Spinal cord (tissue), 9 donors: ENCODE measurements at regions not wholly inside any gene's neighbourhood (a gene's known extent, or its start where the extent isn't known, plus 50 kb on each side); places are given as distances from the start of the nearest gene placed in this dataset.
"Not testable (repeated sequence)": the region's sequence is repeated elsewhere in the genome, so short reads cannot be mapped to it uniquely, and the experiment has no call there.

ENCODE experiments used
- DNase-seq, 6 donors: peaks; one replicate each; pipeline versions ENCODE4 v3.0.0 to v3.0.0-alpha.2; 2013 to 2015; ENCODE audit warnings: low spot score in 6 of 6, low read depth in 4 of 6
- H3K27ac ChIP-seq: one replicate; pipeline ENCODE4 v1.5.1; 2013; ENCODE audit warnings: low read depth, low read length, control low read depth
- H3K27me3 ChIP-seq: one replicate; pipeline ENCODE4 v1.6.1; 2013; ENCODE audit warnings: low read length; ENCODE audit not compliant: control insufficient read depth, insufficient read depth
- H3K36me3 ChIP-seq: one replicate; pipeline ENCODE4 v1.6.1; 2013; ENCODE audit warnings: low read length; ENCODE audit not compliant: control insufficient read depth, insufficient read depth
- H3K4me1 ChIP-seq: one replicate; pipeline ENCODE4 v1.6.1; 2013; ENCODE audit warnings: low read length; ENCODE audit not compliant: control insufficient read depth, insufficient read depth
- H3K4me3 ChIP-seq: one replicate; pipeline ENCODE4 v1.5.1; 2013; ENCODE audit warnings: low read depth, low read length, control low read depth
- H3K9me3 ChIP-seq: one replicate; pipeline ENCODE4 v1.6.1; 2013; ENCODE audit warnings: low read length; ENCODE audit not compliant: control insufficient read depth, insufficient read depth
- WGBS: methylation state at CpG from one replicate; pipeline ENCODE4 v1.1.5; 2013; ENCODE audit warnings: missing lambda C conversion rate; ENCODE audit not compliant: insufficient coverage; 5-methylcytosine and 5-hydroxymethylcytosine counted together
- donor health status: healthy.

DNA sequence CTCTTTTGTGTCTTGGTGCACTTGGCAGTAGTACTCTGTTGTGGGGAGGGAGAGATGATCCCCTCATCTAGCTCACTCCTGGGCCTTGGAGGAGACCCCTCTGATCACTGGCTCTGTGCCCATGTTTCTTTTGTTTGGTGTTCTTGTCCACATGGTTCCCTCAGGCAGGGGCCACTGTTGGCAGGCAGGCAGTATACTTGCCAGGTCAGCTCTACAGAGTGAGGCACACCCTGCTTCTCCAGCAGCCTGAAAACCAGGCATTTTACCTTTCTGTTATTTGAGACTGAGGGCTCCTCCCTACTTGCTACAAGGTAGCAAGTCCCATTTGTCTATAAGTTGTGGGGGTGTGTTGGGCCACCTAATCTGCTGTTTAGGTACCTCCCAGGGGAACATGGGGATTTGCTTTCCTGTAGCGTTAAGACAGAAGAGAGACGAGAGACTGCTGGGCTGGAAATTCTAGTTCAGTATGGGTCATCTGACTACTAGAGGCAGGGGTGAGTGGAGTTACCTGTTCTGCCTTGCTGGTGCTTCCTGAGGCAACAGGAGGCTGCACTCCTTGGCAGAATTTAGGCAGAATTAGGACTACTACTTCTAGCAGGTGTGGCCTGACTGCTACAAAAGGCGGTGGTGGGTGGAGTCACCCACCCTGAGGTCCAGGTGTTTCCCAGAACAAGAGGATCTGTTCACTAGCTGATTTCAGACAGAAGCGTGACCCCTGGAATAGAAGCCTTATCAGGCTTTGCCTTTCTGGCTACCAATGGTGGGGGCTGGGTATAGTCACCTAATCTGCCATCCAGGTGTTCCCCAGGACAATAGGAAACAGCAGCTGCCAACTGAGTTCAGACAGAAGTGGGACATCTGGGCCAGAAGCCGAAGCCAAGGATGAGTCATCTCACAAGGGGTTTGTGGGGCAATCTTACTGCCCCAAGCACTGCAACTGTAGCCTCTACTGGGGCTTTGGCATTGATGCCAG lies 843.0 kb upstream of the ATXN8OS start:
- Histone ChIP-seq H3K4me1 (no peaks in the 10 kb centered on the region), H3K9me3 (peaks cover 2% of the 10 kb centered on the region), H3K27me3 (no peaks in the 10 kb centered on the region), H3K4me3 (no peak overlapping the region), H3K27ac (no peak overlapping the region), H3K36me3 (no peaks in the 10 kb centered on the region)
- no peak for DNase-seq
- 98% methylated on average over 5 of the region's 5 CpGs for WGBS

DNA sequence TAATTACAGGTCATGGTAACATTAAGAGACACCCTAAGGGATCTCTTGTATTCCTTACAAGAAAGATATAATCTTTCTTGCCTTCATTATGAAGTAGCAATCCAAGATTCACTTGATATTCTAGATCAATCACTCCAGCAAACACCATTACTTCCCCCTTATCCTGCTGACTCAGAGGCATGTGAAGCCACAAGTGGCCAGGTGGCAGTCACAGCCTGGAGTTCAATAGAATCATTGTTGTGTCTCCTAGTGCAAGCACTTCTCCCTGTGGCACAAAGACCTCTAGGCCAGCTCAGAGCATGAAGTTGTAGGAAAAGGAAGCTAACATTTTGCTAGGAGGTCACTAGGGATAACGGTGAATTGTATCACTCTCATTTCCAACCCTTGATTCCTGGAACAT lies 864.3 kb upstream of the ATXN8OS start:
- H3K4me3 ChIP-seq, result no peak overlapping the region
- H3K9me3 ChIP-seq, result no peaks in the 10 kb centered on the region
- no peaks in the 10 kb centered on the region for H3K27me3 ChIP-seq
- no CpG with 5 or more reads among the region's 1 CpG for WGBS
- H3K27ac ChIP-seq, result no peak overlapping the region
- H3K4me1 ChIP-seq, result no peaks in the 10 kb centered on the region
- no peak for DNase-seq
- H3K36me3 ChIP-seq, result no peaks in the 10 kb centered on the region

DNA sequence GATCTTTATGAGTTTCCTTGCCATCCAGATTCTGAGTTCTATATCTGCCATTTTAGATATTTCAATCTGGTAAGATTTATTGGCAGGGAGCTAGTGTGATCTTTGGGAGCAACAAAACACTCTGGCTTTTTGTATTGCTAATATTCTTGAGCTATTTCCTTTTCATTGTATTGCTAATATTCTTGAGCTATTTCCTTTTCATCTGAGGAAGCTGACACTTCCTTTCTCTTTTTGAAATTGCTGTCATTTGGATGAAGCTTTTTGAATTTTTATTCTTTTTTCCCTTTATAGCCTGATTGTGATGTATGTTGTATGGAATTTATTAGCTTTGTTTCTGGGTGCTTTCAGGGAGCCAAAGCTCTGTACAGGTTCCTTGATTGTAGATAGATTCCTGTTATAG lies 873.5 kb upstream of the ATXN8OS start:
- H3K9me3 ChIP-seq, result no peaks in the 10 kb centered on the region
- DNase-seq, result no peak
- H3K36me3 ChIP-seq, result no peaks in the 10 kb centered on the region
- no peaks in the 10 kb centered on the region for H3K27me3 ChIP-seq
- no peaks in the 10 kb centered on the region for H3K4me1 ChIP-seq
- no peak overlapping the region for H3K27ac ChIP-seq
- no peak overlapping the region for H3K4me3 ChIP-seq

DNA sequence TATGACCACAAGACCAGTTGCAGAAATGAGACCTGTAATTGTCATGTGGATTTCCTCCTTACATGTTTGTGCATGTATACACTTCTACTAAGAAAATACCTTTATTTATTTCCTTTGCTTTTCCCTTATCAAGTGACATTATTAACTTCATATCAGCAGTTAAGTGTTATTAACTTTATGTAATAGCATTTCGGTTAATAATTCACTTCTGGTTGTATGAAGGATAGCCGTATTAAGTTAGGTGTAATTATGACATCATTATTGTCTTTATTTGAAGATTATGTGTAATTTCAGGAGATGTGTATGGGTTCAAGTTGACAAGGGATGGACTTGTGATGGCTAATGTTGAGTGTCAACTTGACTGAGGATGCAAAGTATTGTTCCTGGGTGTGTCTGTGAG lies 881.2 kb upstream of the ATXN8OS start:
- DNase-seq, result no peak
- WGBS, result 94% methylated on average over 2 of the region's 2 CpGs

DNA sequence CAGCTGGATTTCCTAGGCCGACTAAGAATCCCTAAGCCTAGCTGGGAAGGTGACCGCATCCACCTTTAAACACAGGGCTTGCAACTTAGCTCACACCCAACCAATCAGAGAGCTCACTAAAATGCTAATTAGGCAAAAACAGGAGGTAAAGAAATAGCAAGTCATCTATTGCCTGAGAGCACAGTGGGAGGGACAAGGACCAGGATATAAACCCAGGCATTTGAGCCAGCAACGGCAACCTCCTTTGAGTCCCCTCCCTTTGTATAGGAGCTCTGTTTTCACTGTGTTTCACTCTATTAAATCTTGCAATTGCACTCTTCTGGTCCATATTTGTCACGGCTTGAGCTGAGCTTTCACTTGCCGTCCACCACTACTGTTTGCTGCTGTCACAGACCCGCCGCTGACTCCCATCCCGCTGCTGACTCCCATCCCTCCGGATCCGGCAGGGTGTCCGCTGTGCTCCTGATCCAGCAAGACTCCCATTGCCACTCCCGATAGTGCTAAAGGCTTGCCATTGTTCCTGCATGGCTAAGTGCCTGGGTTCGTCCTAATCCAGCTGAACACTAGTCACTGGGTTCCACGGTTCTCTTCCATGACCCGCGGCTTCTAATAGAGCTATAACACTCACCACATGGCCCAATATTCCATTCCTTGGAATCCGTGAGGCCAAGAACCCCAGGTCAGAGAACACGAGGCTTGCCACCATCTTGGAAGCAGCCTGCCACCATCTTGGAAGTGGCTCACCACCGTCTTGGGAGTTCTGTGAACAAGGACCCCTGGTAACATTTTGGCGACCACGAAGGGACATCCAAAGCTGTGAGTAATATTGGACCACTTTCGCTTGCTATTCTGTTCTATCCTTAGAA lies 885.8 kb upstream of the ATXN8OS start:
- not testable (repeated sequence) for DNase-seq

More for the DNA sequence above, 881.2 kb upstream of the ATXN8OS start:
- Histone ChIP-seq H3K4me3 (no peak overlapping the region), H3K27me3 (no peaks in the 10 kb centered on the region), H3K4me1 (no peaks in the 10 kb centered on the region), H3K9me3 (no peaks in the 10 kb centered on the region), H3K27ac (no peak overlapping the region), H3K36me3 (no peaks in the 10 kb centered on the region)

DNA sequence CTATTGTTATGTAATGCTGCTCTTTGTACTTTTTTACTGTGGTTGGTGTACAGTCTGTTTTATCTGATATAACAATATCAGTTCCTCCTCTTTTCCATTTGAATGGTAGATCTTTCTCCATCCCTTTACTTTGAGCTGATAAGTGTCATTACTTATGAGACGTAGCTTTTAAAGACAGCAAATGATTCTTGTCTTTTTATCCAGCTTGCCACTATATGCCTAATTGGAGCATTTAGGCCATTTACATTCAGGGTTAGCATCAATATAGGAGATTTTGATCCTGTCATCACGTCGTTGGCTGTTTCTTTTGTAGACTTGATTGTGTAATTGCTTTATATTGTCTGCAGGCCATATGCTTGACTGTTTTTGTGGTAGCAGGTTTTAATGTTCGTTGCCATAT lies 894.2 kb upstream of the ATXN8OS start:
- Histone ChIP-seq H3K27ac (no peak overlapping the region), H3K4me3 (no peak overlapping the region), H3K27me3 (no peaks in the 10 kb centered on the region), H3K4me1 (no peaks in the 10 kb centered on the region), H3K9me3 (no peaks in the 10 kb centered on the region), H3K36me3 (no peaks in the 10 kb centered on the region)
- 60% methylated on average over 2 of the region's 4 CpGs for WGBS
- no peak for DNase-seq

More for the DNA sequence above, 885.8 kb upstream of the ATXN8OS start:
- H3K9me3 ChIP-seq, H3K27me3 ChIP-seq, H3K4me3 ChIP-seq, H3K4me1 ChIP-seq, H3K36me3 ChIP-seq, H3K27ac ChIP-seq: not testable (repeated sequence)
- 98% methylated on average over 17 of the region's 22 CpGs for WGBS

DNA sequence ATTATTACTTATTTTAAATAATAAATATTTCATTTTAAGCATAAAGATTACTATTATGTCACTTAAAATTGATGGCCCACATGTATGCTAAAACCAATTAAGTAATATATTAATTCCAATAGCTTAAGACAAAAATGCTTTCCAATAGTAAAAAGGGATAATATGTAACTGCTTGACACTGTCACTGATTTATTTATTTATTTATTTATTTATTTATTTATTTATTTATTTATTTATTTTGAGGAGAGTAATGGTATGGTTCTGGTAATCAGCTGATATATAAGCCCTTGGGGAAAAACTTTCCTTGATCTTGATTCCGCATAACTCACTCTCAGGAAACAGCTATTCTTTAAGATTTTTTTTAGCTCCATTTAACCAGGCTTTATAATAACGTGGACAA lies 903.0 kb upstream of the ATXN8OS start:
- no peaks in the 10 kb centered on the region for H3K36me3 ChIP-seq
- no peaks in the 10 kb centered on the region for H3K9me3 ChIP-seq
- no peaks in the 10 kb centered on the region for H3K4me1 ChIP-seq
- H3K27me3 ChIP-seq, result no peaks in the 10 kb centered on the region
- no CpG with 5 or more reads among the region's 2 CpGs for WGBS
- no peak overlapping the region for H3K4me3 ChIP-seq
- no peak overlapping the region for H3K27ac ChIP-seq
- DNase-seq, result no peak

DNA sequence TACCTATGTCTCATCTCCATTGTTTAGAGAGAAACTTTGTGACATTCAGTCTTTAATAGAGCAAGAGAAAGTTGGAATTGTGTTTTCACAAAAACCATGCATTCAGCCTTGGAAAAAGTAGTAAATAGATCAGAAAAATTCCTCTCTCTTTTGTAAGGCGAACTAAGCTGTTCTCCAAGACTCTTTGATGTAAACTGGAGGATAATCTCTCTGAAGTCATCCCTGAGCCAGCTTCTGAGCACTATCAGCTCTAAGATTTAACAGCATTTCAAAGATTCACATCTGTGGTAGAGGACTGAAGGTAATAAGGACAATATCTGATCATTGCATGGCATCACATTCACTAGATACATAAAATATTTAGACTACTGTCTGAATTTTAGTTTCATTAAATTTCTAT lies 904.6 kb upstream of the ATXN8OS start:
- H3K27me3 ChIP-seq, result no peaks in the 10 kb centered on the region
- H3K27ac ChIP-seq, result no peak overlapping the region
- no peaks in the 10 kb centered on the region for H3K4me1 ChIP-seq
- no peaks in the 10 kb centered on the region for H3K36me3 ChIP-seq
- no peaks in the 10 kb centered on the region for H3K9me3 ChIP-seq
- no CpG with 5 or more reads among the region's 1 CpG for WGBS
- DNase-seq, result no peak
- H3K4me3 ChIP-seq, result no peak overlapping the region

DNA sequence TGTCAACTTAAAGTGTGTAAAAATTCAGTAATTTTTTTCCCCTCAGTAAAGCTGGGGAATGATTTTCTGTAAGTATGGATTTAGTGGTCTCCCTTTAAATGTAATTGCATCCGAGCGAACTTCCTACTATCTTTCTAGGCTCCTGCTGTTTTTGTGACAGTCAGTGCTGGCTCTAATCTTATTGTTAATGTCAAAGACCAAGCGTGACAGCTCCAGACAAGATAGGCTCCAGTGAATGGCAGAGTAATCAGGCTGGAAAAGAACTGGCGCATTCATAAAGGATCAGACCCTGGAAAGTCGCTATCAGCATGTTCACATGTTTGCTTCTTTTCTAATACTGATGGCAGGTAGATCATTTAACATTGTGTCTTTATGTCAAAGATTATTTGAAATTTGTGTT lies 908.0 kb upstream of the ATXN8OS start:
- Histone ChIP-seq H3K27ac (no peak overlapping the region), H3K4me3 (no peak overlapping the region), H3K4me1 (no peaks in the 10 kb centered on the region), H3K27me3 (no peaks in the 10 kb centered on the region), H3K36me3 (no peaks in the 10 kb centered on the region), H3K9me3 (no peaks in the 10 kb centered on the region)
- DNase-seq, result peak in 2 of 6 donors; percentile 36 to 62
- WGBS, result no CpG with 5 or more reads among the region's 5 CpGs
